NB4 (cell line): ENCODE measurements at regions not wholly inside any gene's neighbourhood (a gene's known extent, or its start where the extent isn't known, plus 50 kb on each side); places are given as distances from the start of the nearest gene placed in this dataset.

ENCODE experiments used
- CTCF ChIP-seq: IDR thresholded peaks from one replicate; pipeline ENCODE4 v1.5.1; 2012; ENCODE audit warnings: low read depth, low read length
- MYC ChIP-seq: IDR thresholded peaks from 2 replicates; pipeline ENCODE4 v1.6.1; 2011; ENCODE audit warnings: low read depth, low read length
- POLR2A ChIP-seq: IDR thresholded peaks from 2 replicates; pipeline ENCODE4 v1.6.1; 2011; ENCODE audit warnings: mild to moderate bottlenecking; ENCODE audit not compliant: insufficient read length; ENCODE audit errors: extremely low read depth

GRCh38 chr10:5576780-5577624 is 52.2 kb downstream of the CALML3 start:
- TF ChIP-seq MYC (no peak), CTCF (no peak), POLR2A (no peak)
